ENCODE measurements at regions not wholly inside any gene's neighbourhood (a gene's known extent, or its start where the extent isn't known, plus 50 kb on each side); places are given as distances from the start of the nearest gene placed in this dataset.
"Not testable (repeated sequence)": the region's sequence is repeated elsewhere in the genome, so short reads cannot be mapped to it uniquely, and the experiment has no call there.

DNA sequence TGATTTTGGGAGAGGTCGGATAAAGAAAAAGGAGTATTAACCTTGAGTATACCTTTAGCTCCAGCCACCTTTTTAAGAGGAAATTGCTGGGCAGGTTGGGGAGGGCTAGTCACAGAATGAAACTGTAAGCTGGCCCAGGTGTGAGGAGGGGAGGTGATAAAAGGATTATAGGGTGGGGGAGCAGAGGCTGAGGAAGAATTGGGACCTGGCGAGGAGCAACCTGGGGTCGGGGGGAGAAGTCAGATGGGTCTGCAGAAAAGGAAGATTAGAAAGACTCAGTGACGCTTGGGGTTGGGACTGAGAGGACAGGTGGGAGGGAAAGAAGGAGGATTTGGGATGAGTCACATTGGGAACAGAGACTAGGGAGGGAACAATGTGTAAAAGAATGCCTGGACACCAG is 1548.5 kb upstream of the WWC1 start:
- TF ChIP-seq, protein P1, sequence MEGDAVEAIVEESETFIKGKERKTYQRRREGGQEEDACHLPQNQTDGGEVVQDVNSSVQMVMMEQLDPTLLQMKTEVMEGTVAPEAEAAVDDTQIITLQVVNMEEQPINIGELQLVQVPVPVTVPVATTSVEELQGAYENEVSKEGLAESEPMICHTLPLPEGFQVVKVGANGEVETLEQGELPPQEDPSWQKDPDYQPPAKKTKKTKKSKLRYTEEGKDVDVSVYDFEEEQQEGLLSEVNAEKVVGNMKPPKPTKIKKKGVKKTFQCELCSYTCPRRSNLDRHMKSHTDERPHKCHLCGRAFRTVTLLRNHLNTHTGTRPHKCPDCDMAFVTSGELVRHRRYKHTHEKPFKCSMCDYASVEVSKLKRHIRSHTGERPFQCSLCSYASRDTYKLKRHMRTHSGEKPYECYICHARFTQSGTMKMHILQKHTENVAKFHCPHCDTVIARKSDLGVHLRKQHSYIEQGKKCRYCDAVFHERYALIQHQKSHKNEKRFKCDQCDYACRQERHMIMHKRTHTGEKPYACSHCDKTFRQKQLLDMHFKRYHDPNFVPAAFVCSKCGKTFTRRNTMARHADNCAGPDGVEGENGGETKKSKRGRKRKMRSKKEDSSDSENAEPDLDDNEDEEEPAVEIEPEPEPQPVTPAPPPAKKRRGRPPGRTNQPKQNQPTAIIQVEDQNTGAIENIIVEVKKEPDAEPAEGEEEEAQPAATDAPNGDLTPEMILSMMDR (IDR thresholded peaks at IDR 0.05; ENCODE audit: poor library complexity, severe bottlenecking), result not testable (repeated sequence)
- not testable (repeated sequence) for TF ChIP-seq SMC3 (conservative IDR thresholded peaks at IDR 0.05; ENCODE audit: poor library complexity)
